Endothelial cell of umbilical vein (primary cell): ENCODE measurements at regions not wholly inside any gene's neighbourhood (a gene's known extent, or its start where the extent isn't known, plus 50 kb on each side); places are given as distances from the start of the nearest gene placed in this dataset.

Experiments used
- BruUV-seq: library from RNA; stranded (reverse); fragments of 400-500 nt; replicated peaks from 2 replicates; lab custom pipeline; 2021; lab: Mats Ljungman, UMichigan
- CTCF ChIA-PET: fragments of 300-600, 350-600 bp; sonication (Branson Sonifier 250); formaldehyde crosslinking; loops from one replicate; lab custom pipeline; 2021; ENCODE audit warnings: antibody characterized with exemption, inconsistent platforms; lab: Charles Lee
- POLR2A ChIA-PET: fragments of 300-600, 350-600 bp; sonication (Branson Sonifier 250); formaldehyde crosslinking; loops from one replicate; lab custom pipeline; 2021; ENCODE audit warnings: antibody characterized with exemption, inconsistent platforms; lab: Charles Lee
- DNase-seq: peaks from one replicate; pipeline ENCODE4 v3.0.0-alpha.2; 2011; ENCODE audit warnings: low read depth, low spot score
- FAIRE-seq: peaks from 2 replicates; lab custom pipeline; 2011; peaks lifted over from hg19 to GRCh38; lab: Jason Lieb, UNC
- H2AFZ ChIP-seq: 2 replicates; pipeline ENCODE4 v1.6.0; 2012; ENCODE audit warnings: low read depth, low read length, control low read depth, inconsistent platforms
- H3K27ac ChIP-seq: 2 replicates; pipeline ENCODE4 v1.5.1; 2011; ENCODE audit warnings: low read depth, mild to moderate bottlenecking, control low read depth, low read length, moderate library complexity; ENCODE audit not compliant: insufficient read depth
- H3K27me3 ChIP-seq, 2 experiments: 2 replicates each; pipeline versions ENCODE4 v1.6.0 to v1.6.1; 2011; ENCODE audit warnings: low read length in 2 of 2, mixed read lengths in 1 of 2; ENCODE audit not compliant: control insufficient read depth in 2 of 2, insufficient read depth in 2 of 2
- H3K36me3 ChIP-seq, 2 experiments: 2 replicates in 1 of 2; 3 replicates in 1 of 2; pipeline ENCODE4 v1.5.1; 2011; ENCODE audit warnings: low read length in 2 of 2, mild to moderate bottlenecking in 1 of 2, moderate library complexity in 1 of 2; ENCODE audit not compliant: control insufficient read depth in 2 of 2, insufficient read depth in 2 of 2; ENCODE audit errors: extremely low read depth in 1 of 2
- H3K4me1 ChIP-seq: 3 replicates; pipeline ENCODE4 v1.5.1; 2011; ENCODE audit warnings: mild to moderate bottlenecking, low read length; ENCODE audit not compliant: control insufficient read depth, insufficient read depth; ENCODE audit errors: extremely low read depth
- H3K4me2 ChIP-seq: 2 replicates; pipeline ENCODE4 v1.6.1; 2011; ENCODE audit warnings: low read length, control low read depth, mixed read lengths; ENCODE audit not compliant: insufficient read depth
- H3K4me3 ChIP-seq, 3 experiments: fragments of 200-600 bp in 1 of 3; sonication (generic), shearing (Covaris generic) in 1 of 3; replicated peaks in 1 of 3; 2 replicates each; pipeline ENCODE4 v1.5.1; 2011 to 2016; ENCODE audit warnings: control low read depth in 3 of 3, low read length in 3 of 3, mild to moderate bottlenecking in 2 of 3, inconsistent platforms in 1 of 3, low read depth in 1 of 3, moderate library complexity in 1 of 3; ENCODE audit not compliant: insufficient read depth in 1 of 3
- H3K79me2 ChIP-seq: 2 replicates; pipeline ENCODE4 v1.6.0; 2012; ENCODE audit warnings: low read length, inconsistent platforms; ENCODE audit not compliant: control insufficient read depth, insufficient read depth
- H3K9ac ChIP-seq: replicated peaks from 2 replicates; pipeline ENCODE3; 2011; ENCODE audit warnings: low read length, control low read depth; ENCODE audit not compliant: insufficient read depth; ENCODE audit errors: extremely low read depth
- H3K9me1 ChIP-seq: replicated peaks from 3 replicates; pipeline ENCODE4 v1.6.0; 2011; ENCODE audit warnings: mild to moderate bottlenecking, low read length; ENCODE audit not compliant: control insufficient read depth, insufficient read depth; ENCODE audit errors: extremely low read depth
- H3K9me3 ChIP-seq: replicated peaks from 2 replicates; pipeline ENCODE4 v1.5.1; 2012; ENCODE audit warnings: low read length, inconsistent platforms; ENCODE audit not compliant: control insufficient read depth, insufficient read depth
- H4K20me1 ChIP-seq: replicated peaks from 2 replicates; pipeline ENCODE3; 2011; ENCODE audit warnings: mild to moderate bottlenecking, low read length; ENCODE audit not compliant: control insufficient read depth, insufficient read depth; ENCODE audit errors: extremely low read depth
- EZH2 ChIP-seq: IDR thresholded peaks from 2 replicates; pipeline ENCODE4 v1.6.1; 2012; ENCODE audit warnings: borderline replicate concordance, low read depth, mild to moderate bottlenecking, moderate library complexity, low read length, inconsistent platforms; ENCODE audit not compliant: severe bottlenecking
- FOS ChIP-seq: IDR thresholded peaks from 2 replicates; pipeline ENCODE4 v1.6.1; 2011; ENCODE audit warnings: mild to moderate bottlenecking, low read length, moderate library complexity, borderline replicate concordance; ENCODE audit not compliant: insufficient read depth
- GATA2 ChIP-seq: IDR thresholded peaks from 2 replicates; pipeline ENCODE4 v1.7.0; 2011; ENCODE audit warnings: low read depth, mild to moderate bottlenecking, moderate library complexity, mixed read lengths, low read length; ENCODE audit not compliant: insufficient read length, insufficient read depth
- JUN ChIP-seq: IDR thresholded peaks from 2 replicates; pipeline ENCODE4 v1.6.1; 2011; ENCODE audit warnings: borderline replicate concordance, low read depth; ENCODE audit not compliant: insufficient read length, insufficient read depth
- MYC ChIP-seq: IDR thresholded peaks from one replicate; pipeline ENCODE4 v1.6.1; 2011; ENCODE audit warnings: mild to moderate bottlenecking, low read depth, low read length
- POLR2A ChIP-seq: IDR thresholded peaks from 2 replicates; pipeline ENCODE4 v1.6.1; 2012; ENCODE audit warnings: low read depth, mild to moderate bottlenecking, control low read depth, low read length
- POLR2AphosphoS5 ChIP-seq: IDR thresholded peaks from 2 replicates; pipeline ENCODE4 v1.6.1; 2012; ENCODE audit warnings: low read depth, mild to moderate bottlenecking, control low read depth, low read length, moderate library complexity; ENCODE audit not compliant: insufficient read depth
- dilution Hi-C: fragments of 300-500 bp; cut with MboI; formaldehyde crosslinking; loops from one replicate; pipeline ENCODE4 v1.15.0; 2019; ENCODE audit warnings: low sequenced_read_pairs; ENCODE audit not compliant: extremely low pct_ligation_motif_present
- intact Hi-C: fragments of 100-400 bp; cut with micrococcal nuclease; formaldehyde crosslinking; loops from one replicate; pipeline ENCODE4 v1.10.0; 2022
- TF ChIP-seq, protein P1 (sequence below), 2 donors: IDR thresholded peaks; 1 replicate in 1 of 2; 2 replicates in 1 of 2; pipeline ENCODE4 v1.5.1; 2011; ENCODE audit warnings: low read length in 2 of 2, mild to moderate bottlenecking in 2 of 2, moderate library complexity in 2 of 2, control low read depth in 1 of 2, inconsistent platforms in 1 of 2, low read depth in 1 of 2; ENCODE audit not compliant: insufficient read depth in 1 of 2; ENCODE audit errors: extremely low read depth in 1 of 2
- TF ChIP-seq, protein P2 (sequence below): IDR thresholded peaks from 2 replicates; pipeline ENCODE4 v1.6.1; 2011; ENCODE audit not compliant: insufficient read depth, insufficient read length

DNA sequence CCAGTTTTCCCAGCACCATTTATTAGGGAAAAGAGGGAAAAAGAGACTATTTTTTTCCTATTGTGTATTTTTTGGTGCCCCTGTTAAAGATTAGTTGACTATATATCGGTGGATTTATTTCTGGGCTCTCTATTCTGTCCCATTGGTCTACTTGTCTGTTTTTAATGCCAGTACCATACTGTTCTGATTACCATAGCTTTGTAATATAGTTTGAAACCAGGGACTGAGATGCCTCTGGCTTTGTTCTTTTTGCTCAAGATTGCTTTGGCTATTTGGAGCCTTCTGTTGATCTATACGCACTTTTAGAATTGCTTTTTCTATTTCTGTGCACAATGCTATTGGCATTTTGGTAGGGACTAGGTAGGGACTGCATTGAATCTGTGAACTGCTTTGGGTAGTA, 151.7 kb downstream of the ADCYAP1 start:
- Histone ChIP-seq H3K36me3 (no peaks in the 10 kb centered on the region), H3K4me1 (no peaks in the 10 kb centered on the region), H3K9me1 (no peaks in the 10 kb centered on the region), H3K79me2 (no peaks in the 10 kb centered on the region), H3K27me3 (no peaks in the 10 kb centered on the region), H2AFZ (no peak overlapping the region), H3K27ac (no peak overlapping the region), H3K9me3 (no peaks in the 10 kb centered on the region), H3K9ac (no peak overlapping the region), H3K4me2 (no peak overlapping the region), H4K20me1 (no peaks in the 10 kb centered on the region), H3K4me3 (no peak overlapping the region)
- CTCF ChIA-PET = no interaction called here
- intact Hi-C loops = no loop called here
- FAIRE-seq = no peak
- dilution Hi-C loops = no loop called here
- no peak for DNase-seq
- POLR2A ChIA-PET = no interaction called here
- no peak for TF ChIP-seq EZH2
- no peak for TF ChIP-seq POLR2A
- no peak for TF ChIP-seq MYC
- no peak for TF ChIP-seq FOS
- no peak for TF ChIP-seq POLR2AphosphoS5
- TF ChIP-seq GATA2 = no peak
- TF ChIP-seq, protein P1, sequence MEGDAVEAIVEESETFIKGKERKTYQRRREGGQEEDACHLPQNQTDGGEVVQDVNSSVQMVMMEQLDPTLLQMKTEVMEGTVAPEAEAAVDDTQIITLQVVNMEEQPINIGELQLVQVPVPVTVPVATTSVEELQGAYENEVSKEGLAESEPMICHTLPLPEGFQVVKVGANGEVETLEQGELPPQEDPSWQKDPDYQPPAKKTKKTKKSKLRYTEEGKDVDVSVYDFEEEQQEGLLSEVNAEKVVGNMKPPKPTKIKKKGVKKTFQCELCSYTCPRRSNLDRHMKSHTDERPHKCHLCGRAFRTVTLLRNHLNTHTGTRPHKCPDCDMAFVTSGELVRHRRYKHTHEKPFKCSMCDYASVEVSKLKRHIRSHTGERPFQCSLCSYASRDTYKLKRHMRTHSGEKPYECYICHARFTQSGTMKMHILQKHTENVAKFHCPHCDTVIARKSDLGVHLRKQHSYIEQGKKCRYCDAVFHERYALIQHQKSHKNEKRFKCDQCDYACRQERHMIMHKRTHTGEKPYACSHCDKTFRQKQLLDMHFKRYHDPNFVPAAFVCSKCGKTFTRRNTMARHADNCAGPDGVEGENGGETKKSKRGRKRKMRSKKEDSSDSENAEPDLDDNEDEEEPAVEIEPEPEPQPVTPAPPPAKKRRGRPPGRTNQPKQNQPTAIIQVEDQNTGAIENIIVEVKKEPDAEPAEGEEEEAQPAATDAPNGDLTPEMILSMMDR (IDR thresholded peaks at IDR 0.05; ENCODE audit: extremely low read depth in 1 of 2, insufficient read depth in 1 of 2, low read depth in 1 of 2, low read length in 2 of 2) = no peak
- TF ChIP-seq JUN = no peak
- TF ChIP-seq, protein P2, sequence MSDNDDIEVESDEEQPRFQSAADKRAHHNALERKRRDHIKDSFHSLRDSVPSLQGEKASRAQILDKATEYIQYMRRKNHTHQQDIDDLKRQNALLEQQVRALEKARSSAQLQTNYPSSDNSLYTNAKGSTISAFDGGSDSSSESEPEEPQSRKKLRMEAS = no peak
- BruUV-seq = no TSS peak
